ENCODE measurements at regions not wholly inside any gene's neighbourhood (a gene's known extent, or its start where the extent isn't known, plus 50 kb on each side); places are given as distances from the start of the nearest gene placed in this dataset.

- no peak for FAIRE-seq
Measured at GRCh38 chr4:178836865-178837264, 1394.6 kb upstream of the AGA start.

GRCh38 chr4:178838776-178839175 lies 1396.5 kb upstream of the AGA start:
- FAIRE-seq, result no peak

- no peak for FAIRE-seq
Measured at GRCh38 chr4:178856139-178856800, 1414.0 kb upstream of the AGA start.

GRCh38 chr4:178871476-178871875 lies 1429.2 kb upstream of the AGA start:
- FAIRE-seq, result no peak

- FAIRE-seq, result no peak
Measured at GRCh38 chr4:178881937-178882336, 1439.7 kb upstream of the AGA start.

- no peak for FAIRE-seq
Measured at GRCh38 chr4:178894126-178894525, 1451.9 kb upstream of the AGA start.

GRCh38 chr4:178899084-178899483 lies 1456.8 kb upstream of the AGA start:
- FAIRE-seq, result no peak

- FAIRE-seq, result no peak
Measured at GRCh38 chr4:178917756-178918155, 1475.5 kb upstream of the AGA start.

- no peak for FAIRE-seq
Measured at GRCh38 chr4:178937130-178937529, 1494.9 kb upstream of the AGA start.

- no peak for FAIRE-seq
Measured at GRCh38 chr4:178941975-178942374, 1499.7 kb upstream of the AGA start.

- FAIRE-seq, result no peak
Measured at GRCh38 chr4:178953447-178954120, 1511.3 kb upstream of the AGA start.

GRCh38 chr4:178955614-178956013 lies 1513.4 kb upstream of the AGA start:
- no peak for FAIRE-seq

GRCh38 chr4:178958725-178959440 lies 1516.6 kb upstream of the AGA start:
- no peak for FAIRE-seq

- no peak for FAIRE-seq
Measured at GRCh38 chr4:178963446-178964045, 1521.3 kb upstream of the AGA start.

- no peak for FAIRE-seq
Measured at GRCh38 chr4:178966644-178967043, 1524.4 kb upstream of the AGA start.

GRCh38 chr4:178970433-178971140 lies 1528.3 kb upstream of the AGA start:
- no peak for FAIRE-seq

- no peak for FAIRE-seq
Measured at GRCh38 chr4:178976861-178977260, 1534.6 kb upstream of the AGA start.

- FAIRE-seq, result no peak
Measured at GRCh38 chr4:178993306-178993705, 1551.1 kb upstream of the AGA start.

GRCh38 chr4:179001918-179002317 lies 1559.7 kb upstream of the AGA start:
- FAIRE-seq, result no peak

- FAIRE-seq, result no peak
Measured at GRCh38 chr4:179007755-179008154, 1565.5 kb upstream of the AGA start.

GRCh38 chr4:179017581-179017980 lies 1575.3 kb upstream of the AGA start:
- FAIRE-seq, result no peak

- FAIRE-seq, result no peak
Measured at GRCh38 chr4:179027569-179027968, 1585.3 kb upstream of the AGA start.

- no peak for FAIRE-seq
Measured at GRCh38 chr4:179028321-179028720, 1586.1 kb upstream of the AGA start.
